Body of pancreas (tissue), 4 donors: ENCODE measurements at regions not wholly inside any gene's neighbourhood (a gene's known extent, or its start where the extent isn't known, plus 50 kb on each side); places are given as distances from the start of the nearest gene placed in this dataset.

Experiments
- POLR2A ChIP-seq, 3 donors: fragments of 450-650 bp; IDR thresholded peaks; one replicate each; pipeline ENCODE4 v1.6.1; 2016; ENCODE audit warnings: antibody characterized with exemption in 3 of 3, mild to moderate bottlenecking in 2 of 3
- TF ChIP-seq, protein P1 (sequence below), 7 experiments: fragments of 450-650 bp in 4 of 7; fragments of 200-600 bp in 3 of 7; sonication (generic) in 3 of 7; IDR thresholded peaks; one replicate each; pipeline ENCODE4 v1.5.1; 2016 to 2019; ENCODE audit warnings: antibody characterized with exemption in 7 of 7

DNA sequence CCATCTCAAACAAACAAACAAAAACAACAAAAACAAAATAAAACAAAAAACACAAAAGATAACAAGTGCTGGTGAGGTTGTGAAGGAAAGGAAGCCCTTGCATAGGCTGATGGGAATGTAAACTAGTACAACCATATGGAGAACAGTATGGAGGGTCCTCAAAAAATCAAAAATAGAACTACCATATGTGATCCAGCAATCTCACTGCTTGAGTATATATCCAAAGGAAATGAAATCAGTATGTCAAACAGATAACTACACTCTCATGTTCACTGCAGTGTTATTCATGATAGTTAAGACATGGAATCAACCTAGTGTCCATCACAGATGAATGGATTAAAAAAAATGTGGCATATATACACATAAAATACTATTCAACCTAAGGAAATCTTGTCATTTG lies 395.7 kb upstream of the SLC24A2 start:
- TF ChIP-seq, protein P1, sequence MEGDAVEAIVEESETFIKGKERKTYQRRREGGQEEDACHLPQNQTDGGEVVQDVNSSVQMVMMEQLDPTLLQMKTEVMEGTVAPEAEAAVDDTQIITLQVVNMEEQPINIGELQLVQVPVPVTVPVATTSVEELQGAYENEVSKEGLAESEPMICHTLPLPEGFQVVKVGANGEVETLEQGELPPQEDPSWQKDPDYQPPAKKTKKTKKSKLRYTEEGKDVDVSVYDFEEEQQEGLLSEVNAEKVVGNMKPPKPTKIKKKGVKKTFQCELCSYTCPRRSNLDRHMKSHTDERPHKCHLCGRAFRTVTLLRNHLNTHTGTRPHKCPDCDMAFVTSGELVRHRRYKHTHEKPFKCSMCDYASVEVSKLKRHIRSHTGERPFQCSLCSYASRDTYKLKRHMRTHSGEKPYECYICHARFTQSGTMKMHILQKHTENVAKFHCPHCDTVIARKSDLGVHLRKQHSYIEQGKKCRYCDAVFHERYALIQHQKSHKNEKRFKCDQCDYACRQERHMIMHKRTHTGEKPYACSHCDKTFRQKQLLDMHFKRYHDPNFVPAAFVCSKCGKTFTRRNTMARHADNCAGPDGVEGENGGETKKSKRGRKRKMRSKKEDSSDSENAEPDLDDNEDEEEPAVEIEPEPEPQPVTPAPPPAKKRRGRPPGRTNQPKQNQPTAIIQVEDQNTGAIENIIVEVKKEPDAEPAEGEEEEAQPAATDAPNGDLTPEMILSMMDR (IDR thresholded peaks at IDR 0.05) = no peak
- TF ChIP-seq POLR2A (IDR thresholded peaks at IDR 0.05) = no peak
